ENCODE measurements at regions not wholly inside any gene's neighbourhood (a gene's known extent, or its start where the extent isn't known, plus 50 kb on each side); places are given as distances from the start of the nearest gene placed in this dataset.

DNA sequence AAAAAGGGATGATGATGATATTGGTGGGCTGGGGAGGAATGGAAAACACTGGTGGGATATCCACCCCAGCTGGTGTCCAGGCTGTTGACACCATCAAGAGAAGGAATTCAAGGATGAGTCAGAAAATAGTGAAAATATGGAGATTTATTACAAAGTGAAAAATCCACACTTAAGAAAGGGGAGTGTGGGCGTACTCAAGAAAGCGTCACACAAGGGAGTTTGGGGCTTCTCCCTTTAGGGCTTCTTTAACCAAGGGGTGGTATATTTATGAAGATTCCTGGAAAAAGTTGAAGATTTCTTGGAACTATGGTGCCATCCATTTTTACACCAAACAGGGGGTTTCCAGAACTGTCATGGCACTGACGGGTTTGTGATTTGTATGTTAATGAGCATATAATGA is 63.1 kb upstream of the ARID2 start:
- no peak for DNase-seq (ENCODE audit: low spot score)
- no peak for TF ChIP-seq CTCF (IDR thresholded peaks at IDR 0.05; ENCODE audit: extremely low read depth, missing control alignments)

GRCh38 chr12:45666816-45667215 is 62.7 kb upstream of the ARID2 start:
- TF ChIP-seq CTCF (IDR thresholded peaks at IDR 0.05; ENCODE audit: extremely low read depth, missing control alignments) = no peak
- DNase-seq (ENCODE audit: low spot score) = no peak

DNA sequence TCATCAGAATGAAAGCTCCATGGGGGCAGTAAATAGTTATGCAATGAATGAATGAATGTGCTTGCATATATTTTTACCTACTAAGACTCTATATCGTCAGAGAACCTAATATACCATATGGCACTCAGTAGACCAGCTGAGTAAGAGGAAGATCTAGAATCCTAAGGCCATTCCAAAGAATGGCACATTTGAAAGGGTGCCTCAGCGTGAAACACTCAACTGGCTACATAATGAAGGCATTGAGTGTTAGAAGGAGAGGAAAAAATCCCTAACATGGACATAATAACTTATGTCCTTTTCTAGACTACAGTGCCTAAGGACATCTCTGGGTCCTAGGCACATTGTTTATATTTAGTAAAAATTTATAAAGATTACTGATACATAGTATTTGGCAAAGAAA is 61.7 kb upstream of the ARID2 start:
- DNase-seq (ENCODE audit: low spot score) = no peak
- no peak for TF ChIP-seq CTCF (IDR thresholded peaks at IDR 0.05; ENCODE audit: extremely low read depth, missing control alignments)

DNA sequence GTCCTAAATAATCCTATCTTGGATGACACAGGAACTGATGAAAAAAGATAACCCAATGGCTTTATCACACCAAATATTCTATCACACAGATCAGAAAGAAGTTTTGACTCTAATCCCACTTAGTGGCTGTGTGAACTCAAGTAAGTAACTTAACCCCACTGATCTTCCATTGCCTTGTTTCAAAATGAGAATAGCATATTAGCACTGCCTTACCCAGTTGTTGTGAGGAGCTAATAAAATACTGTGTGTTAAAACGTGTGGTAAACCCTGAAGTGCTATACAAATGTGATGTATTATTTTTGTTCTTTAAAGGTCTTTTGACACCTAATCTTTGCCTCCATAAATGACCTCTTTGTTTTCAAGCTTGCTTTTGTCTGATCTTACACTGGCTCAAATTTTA is 60.9 kb upstream of the ARID2 start:
- no peak for DNase-seq (ENCODE audit: low spot score)
- TF ChIP-seq CTCF (IDR thresholded peaks at IDR 0.05; ENCODE audit: extremely low read depth, missing control alignments) = no peak

DNA sequence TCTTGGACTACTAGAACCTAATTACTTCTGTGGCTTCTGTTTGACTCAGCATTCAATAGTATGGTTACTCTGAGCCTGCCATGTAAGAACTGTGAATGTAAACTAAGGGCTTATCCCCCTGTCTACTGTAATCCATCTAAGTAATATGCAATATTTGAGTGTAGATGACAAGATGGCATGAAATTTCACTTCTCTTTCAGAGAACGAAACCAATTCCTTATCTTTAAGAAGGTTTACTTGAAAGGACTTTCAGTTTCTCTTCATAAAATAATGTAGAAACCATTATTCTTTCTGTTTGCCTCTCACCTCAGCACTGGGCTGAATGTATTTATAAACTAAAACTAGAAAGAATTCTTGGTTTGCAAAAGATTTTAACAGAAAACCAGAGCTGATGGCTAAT is 60.4 kb upstream of the ARID2 start:
- DNase-seq (ENCODE audit: low spot score) = peak; percentile 43
- TF ChIP-seq CTCF (IDR thresholded peaks at IDR 0.05; ENCODE audit: extremely low read depth, missing control alignments) = no peak

DNA sequence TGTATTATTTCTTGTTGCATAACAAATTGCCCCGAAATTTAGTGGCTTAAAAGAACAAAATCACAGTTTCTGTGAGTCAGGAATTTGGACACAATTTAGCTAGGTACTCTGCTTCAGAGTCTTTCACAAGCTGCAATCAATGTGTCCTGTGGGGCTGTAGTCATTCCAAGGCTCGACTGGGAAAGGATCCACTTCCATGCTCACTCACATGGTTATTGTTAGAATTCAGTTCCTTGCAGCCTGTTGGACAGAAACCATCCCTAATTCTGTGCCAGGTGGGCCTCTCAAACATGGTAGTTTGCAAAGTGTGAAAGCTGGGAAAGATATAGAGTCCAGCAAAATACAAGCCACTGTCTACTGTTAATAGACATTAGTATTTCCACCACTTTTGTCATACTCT is 59.7 kb upstream of the ARID2 start:
- DNase-seq (ENCODE audit: low spot score) = no peak
- TF ChIP-seq CTCF (IDR thresholded peaks at IDR 0.05; ENCODE audit: extremely low read depth, missing control alignments) = no peak

DNA sequence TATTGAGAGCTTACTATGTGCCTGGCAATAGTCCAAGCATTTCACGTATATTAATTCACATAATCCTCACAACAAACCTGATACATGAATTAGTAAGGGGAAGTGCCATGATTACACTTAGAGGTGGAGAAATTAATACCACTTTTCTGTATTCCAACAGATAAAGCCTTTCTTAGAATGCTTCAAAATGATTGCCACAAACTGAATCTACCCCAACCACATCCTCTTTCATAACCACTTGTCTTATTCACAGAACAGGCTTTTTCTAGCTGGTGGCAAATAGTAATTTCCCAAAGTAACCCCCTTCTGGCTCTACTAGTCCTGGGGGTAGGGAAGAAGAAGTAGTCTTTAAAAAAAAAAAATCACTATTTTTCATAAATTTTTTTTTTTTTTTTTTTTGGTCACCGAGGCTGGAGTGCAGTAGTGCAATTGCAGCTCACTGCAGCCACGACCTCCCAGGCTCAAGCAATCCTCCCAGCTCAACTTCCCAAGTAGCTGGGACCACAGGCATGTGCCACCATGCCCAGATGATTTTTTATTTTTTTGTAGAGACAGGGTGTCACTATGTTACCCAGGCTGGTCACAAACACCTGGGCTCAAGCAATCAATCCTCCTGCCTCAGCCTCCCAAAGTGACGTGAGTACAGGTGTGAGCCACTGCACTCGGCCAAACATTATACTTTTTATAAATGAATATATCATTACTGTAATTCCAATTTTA is 59.0 kb upstream of the ARID2 start:
- DNase-seq (ENCODE audit: low spot score) = peak; percentile 18

More for the DNA sequence above, 59.0 kb upstream of the ARID2 start:
- TF ChIP-seq CTCF (IDR thresholded peaks at IDR 0.05; ENCODE audit: extremely low read depth, missing control alignments) = no peak

All from GM20000 (cell line).